VCaP (cell line): ENCODE measurements at regions not wholly inside any gene's neighbourhood (a gene's known extent, or its start where the extent isn't known, plus 50 kb on each side); places are given as distances from the start of the nearest gene placed in this dataset.

Experiments
- H3K27ac ChIP-seq: fragments of 450-650 bp; 2 replicates; pipeline ENCODE4 v1.5.1; 2017
- TF ChIP-seq, protein P1 (sequence below): fragments of 450-650 bp; conservative IDR thresholded peaks from 2 replicates; pipeline ENCODE4 v1.5.1; 2017; ENCODE audit warnings: mild to moderate bottlenecking, moderate library complexity

DNA sequence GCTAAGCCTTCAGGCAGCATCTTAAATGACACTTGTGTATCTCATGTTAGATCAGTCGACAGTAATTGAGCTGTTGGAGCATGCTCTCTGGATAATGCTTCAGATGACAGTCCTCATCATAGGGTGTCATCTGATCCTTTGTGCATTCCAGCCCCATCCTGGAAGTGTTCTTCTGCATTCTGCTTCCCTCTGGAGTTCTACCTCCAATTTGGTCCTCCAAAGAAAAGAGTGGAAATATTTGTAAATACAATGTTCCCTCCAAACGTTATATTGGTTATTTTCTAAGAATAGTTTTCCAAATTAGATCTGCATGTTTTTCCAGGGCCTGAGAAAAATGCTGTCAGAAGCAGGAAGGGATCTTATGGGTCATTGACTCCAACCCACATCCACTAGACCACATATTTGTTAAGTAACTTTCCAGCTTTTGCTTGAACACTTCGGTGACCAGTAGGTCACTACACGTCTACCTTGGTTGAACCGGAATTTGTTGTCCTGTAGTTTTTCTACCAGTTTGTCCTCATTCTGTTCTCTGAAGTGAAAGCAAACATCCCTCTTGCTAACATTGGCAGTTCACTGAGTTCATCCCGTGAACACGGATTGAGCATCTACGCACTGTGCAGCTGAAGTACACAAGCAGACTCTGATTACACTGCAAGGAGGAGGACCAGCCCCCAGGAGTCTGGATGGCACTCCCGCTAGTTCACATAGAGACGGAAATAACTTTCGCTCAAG, 136.0 kb downstream of the TLR5 start:
- TF ChIP-seq, protein P1, sequence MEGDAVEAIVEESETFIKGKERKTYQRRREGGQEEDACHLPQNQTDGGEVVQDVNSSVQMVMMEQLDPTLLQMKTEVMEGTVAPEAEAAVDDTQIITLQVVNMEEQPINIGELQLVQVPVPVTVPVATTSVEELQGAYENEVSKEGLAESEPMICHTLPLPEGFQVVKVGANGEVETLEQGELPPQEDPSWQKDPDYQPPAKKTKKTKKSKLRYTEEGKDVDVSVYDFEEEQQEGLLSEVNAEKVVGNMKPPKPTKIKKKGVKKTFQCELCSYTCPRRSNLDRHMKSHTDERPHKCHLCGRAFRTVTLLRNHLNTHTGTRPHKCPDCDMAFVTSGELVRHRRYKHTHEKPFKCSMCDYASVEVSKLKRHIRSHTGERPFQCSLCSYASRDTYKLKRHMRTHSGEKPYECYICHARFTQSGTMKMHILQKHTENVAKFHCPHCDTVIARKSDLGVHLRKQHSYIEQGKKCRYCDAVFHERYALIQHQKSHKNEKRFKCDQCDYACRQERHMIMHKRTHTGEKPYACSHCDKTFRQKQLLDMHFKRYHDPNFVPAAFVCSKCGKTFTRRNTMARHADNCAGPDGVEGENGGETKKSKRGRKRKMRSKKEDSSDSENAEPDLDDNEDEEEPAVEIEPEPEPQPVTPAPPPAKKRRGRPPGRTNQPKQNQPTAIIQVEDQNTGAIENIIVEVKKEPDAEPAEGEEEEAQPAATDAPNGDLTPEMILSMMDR: no peak
- no peak overlapping the region; the same call in 1 of the 2 replicates for H3K27ac ChIP-seq

DNA sequence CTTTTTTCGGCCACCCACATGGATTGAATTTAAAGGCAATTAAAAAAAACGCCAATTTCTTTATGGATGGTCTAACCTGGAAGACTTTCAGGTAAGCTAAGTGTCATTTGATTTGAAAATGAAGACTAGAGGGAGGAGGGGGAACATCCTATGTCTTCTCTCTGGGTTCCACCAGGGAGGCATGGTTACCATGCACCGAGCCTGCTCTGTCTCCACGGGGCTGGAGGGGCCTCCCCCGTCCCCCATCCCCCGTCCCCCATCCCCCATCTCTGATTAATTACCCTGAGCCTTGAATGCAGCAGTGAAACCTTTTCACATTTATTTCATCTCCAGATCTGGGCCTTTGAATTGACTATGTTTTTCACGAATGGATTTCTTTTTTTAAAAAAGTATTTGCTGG, 135.1 kb downstream of the TLR5 start:
- no peak overlapping the region for H3K27ac ChIP-seq
- TF ChIP-seq, protein P1: no peak

DNA sequence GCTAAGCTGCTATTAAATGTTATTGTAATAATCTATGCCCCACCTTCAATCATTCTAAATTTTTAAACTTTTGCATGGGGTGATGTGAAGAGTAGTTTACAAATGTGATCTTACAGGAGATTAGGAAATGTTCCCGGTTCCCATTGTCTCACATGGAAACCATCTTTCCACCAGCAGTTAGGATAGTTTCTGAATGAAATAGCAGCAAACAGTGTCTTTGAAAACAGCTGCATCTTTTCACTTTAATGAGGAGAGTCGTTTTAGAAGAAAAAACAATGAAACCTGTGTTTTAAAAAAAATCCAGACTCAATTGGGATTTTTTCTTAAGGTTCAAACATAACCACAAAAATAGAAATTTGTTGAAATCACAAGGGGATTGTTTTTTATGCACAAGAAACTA, 134.2 kb downstream of the TLR5 start:
- TF ChIP-seq, protein P1: no peak
- H3K27ac ChIP-seq: no peak overlapping the region

DNA sequence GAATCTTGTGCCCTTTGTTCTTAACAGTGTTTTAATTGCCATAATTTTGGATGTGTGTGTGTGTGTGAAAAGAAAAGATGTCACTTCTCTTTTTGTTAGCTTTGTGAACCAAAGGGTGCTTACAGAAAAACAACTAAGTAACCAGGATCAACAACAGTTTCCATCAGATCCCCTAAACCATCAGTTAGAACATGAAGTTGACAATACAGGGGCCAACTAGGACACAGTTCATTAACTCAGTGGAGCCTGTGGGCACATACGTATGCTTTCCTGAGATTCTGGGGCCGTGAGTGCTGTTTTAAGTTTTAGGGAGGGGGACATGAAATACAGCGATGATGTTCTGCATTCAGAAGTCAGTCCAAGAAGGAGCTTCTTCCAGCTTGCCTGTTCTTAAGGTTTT, 133.6 kb downstream of the TLR5 start:
- TF ChIP-seq, protein P1: no peak
- H3K27ac ChIP-seq: no peak overlapping the region

DNA sequence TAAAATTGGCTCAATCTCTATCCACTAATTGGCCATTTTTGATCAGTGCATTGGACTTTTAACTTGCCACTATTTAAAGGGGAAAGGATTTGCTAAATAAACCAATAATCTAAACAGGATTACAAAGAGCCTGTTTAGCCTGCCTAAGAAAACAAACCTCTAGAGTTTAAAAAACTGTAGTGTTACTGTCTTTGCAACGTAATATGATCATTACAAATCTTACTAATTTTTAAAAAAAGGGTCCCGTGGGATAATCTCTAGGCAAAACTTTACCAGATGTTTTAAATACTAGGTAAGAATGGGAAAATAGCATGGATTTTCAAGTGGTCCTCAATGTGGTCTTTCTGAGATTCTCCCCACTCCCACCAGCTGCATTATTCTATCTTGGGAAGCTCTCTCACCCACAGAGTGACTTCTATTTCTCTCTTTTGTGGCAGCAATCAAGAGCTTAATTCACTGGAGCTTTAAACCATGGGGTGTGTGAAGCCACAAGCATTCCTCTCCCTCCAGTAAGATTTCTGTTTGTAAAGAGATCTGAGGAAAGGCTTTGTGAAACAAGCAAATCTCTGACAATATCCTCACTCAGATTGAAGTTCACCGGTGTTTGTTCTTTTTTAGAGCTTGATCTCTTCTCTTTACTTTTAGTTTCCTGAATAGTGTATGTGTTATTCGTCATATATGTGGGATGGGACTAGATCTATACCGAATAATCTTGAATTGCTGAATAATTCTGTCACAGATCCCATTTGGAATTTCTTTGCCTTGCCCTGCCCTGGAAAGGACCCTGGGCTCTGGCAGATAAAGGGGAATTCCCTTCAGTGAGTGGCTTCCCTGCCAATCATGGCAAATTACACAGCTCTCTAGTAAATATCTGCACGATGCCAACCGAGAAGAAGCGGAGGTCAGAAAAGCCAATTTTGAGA, 132.2 kb downstream of the TLR5 start:
- TF ChIP-seq, protein P1: no peak
- no peak overlapping the region for H3K27ac ChIP-seq

DNA sequence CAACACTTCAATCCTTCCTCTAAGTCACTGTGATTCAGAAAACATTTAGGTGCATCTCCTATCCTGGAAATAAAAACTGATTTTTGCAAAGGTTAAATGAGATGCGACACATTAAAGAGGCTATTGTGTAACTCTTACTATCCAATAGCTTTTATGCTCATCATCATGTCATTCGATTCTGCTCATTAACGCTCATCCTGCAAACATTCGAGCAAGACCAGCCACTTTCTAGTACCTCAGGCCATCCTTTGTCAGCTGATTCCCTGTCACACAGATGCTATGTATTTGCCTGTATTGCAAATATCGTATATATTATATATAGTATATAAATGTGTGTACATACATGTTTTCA, 131.6 kb downstream of the TLR5 start:
- TF ChIP-seq, protein P1: no peak
- no peak overlapping the region for H3K27ac ChIP-seq

DNA sequence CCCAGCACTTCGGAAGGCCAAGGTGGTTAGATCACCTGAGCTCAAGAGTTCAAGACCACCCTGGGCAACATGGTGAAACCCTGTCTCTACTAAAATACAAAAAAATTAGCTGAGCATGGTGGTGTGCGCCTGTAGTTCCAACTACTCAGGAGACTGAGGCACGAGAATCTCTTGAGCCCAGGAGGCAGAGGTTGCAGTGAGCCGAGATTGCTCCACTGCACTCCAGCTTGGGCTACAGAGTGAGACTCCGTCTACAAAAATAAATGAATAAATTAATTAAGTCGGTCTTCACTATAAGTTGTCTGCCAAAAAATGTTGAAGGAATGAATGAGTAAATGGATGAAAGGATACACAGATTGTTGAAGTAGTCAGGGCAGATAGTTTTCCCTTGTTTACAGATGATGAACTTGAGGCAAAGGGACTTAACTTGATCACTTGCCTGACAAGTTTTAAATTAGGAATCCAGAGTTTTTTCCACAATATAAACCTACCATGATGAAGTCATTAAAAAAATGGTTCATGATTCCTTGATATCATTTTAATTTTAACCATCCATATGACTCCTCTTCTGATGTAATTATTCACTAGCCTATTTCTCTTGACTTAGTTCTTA, 130.8 kb downstream of the TLR5 start:
- no peak overlapping the region for H3K27ac ChIP-seq
- TF ChIP-seq, protein P1: no peak
